Neuron (in vitro differentiated cells): ENCODE measurements at regions not wholly inside any gene's neighbourhood (a gene's known extent, or its start where the extent isn't known, plus 50 kb on each side); places are given as distances from the start of the nearest gene placed in this dataset.

Experiments used
- H2AFZ ChIP-seq: one replicate; pipeline ENCODE4 v1.6.1; 2013; ENCODE audit warnings: low read depth, mild to moderate bottlenecking, inconsistent platforms, low read length, moderate library complexity
- H3K27me3 ChIP-seq: one replicate; pipeline ENCODE4 v1.6.1; 2013; ENCODE audit warnings: low read length; ENCODE audit not compliant: insufficient read depth
- H3K36me3 ChIP-seq: one replicate; pipeline ENCODE4 v1.6.1; 2013; ENCODE audit warnings: low read length; ENCODE audit not compliant: insufficient read depth
- H3K4me1 ChIP-seq: one replicate; pipeline ENCODE4 v1.6.1; 2013; ENCODE audit warnings: low read length; ENCODE audit not compliant: insufficient read depth
- H3K4me3 ChIP-seq: 2 replicates; pipeline ENCODE4 v1.5.1; 2013; ENCODE audit warnings: mild to moderate bottlenecking, low read length, moderate library complexity
- H3K9me3 ChIP-seq: one replicate; pipeline ENCODE4 v1.6.1; 2013; ENCODE audit warnings: low read length

DNA sequence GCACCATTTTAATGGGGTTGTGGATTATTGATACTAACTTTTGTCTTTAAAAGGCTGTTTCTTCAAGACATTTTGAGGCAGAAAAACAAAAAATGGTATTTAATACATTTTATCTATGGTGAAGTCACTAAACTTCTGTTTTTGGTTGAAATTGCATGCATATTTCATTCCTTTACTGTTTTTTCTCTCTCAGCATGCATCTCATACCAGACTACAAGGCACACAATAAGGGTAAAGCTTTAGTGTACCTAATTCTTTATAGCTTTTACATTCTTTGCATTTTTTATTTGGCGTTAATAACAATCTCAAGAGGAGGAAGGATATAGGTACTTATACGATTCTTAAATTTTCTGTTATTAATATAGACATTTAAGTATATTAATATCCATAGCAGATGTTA lies 151.0 kb upstream of the DKK2 start:
- Histone ChIP-seq H3K27me3 (no peaks in the 10 kb centered on the region), H3K4me1 (no peaks in the 10 kb centered on the region), H3K36me3 (no peaks in the 10 kb centered on the region), H3K4me3 (no peak overlapping the region), H3K9me3 (no peaks in the 10 kb centered on the region), H2AFZ (no peak overlapping the region)

DNA sequence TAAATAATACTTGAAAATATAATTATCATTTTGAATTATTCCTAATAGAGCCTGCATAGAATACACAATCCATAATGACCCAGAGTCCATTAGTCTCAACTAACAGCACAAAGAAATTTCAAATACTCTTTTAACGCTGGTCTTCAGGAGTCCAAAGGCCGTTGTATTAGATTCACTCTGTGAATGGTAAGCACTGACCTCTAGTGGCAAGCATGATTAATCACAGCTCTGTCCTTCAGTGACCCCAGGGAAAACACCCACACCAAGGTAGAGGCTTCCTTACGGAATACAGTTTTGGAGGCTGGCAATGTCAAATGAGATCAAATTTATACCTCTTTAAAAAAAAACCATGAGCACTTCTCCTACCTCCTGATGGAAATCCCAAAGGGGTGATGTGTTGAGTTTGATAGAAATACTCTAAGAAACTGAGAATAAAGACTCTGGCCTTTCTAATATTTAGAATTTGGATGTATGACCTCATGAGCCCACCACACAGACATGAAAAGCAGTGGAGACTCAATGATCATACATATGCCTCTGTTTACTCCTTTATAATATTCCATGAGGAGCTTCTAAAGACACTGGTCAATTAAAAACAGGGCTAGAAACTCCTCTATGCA lies 147.2 kb upstream of the DKK2 start:
- H3K9me3 ChIP-seq: no peaks in the 10 kb centered on the region
- no peaks in the 10 kb centered on the region for H3K27me3 ChIP-seq
- H3K36me3 ChIP-seq: no peaks in the 10 kb centered on the region
- no peaks in the 10 kb centered on the region for H3K4me1 ChIP-seq
- no peak overlapping the region for H2AFZ ChIP-seq
- H3K4me3 ChIP-seq: no peak overlapping the region

DNA sequence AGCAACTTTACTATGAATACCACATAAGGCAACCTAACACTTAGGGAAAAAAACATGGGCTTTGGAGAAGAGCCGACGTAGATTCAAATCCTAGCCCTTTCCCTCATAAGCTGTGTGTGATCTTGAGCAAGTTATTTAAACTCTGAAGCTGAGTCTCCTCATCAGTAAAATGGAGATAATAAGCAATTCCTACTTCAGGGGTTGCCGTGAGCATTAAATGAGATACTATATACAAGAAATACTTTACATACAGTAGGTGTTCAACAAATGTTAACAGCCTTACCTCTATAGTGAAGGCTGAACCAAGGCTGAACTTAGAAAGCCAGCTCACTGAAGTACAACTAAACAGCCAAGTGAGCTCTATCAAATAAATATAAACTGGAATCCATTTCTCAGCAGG lies 146.2 kb upstream of the DKK2 start:
- no peak overlapping the region for H2AFZ ChIP-seq
- no peaks in the 10 kb centered on the region for H3K9me3 ChIP-seq
- no peaks in the 10 kb centered on the region for H3K36me3 ChIP-seq
- no peaks in the 10 kb centered on the region for H3K27me3 ChIP-seq
- no peaks in the 10 kb centered on the region for H3K4me1 ChIP-seq
- H3K4me3 ChIP-seq: no peak overlapping the region

DNA sequence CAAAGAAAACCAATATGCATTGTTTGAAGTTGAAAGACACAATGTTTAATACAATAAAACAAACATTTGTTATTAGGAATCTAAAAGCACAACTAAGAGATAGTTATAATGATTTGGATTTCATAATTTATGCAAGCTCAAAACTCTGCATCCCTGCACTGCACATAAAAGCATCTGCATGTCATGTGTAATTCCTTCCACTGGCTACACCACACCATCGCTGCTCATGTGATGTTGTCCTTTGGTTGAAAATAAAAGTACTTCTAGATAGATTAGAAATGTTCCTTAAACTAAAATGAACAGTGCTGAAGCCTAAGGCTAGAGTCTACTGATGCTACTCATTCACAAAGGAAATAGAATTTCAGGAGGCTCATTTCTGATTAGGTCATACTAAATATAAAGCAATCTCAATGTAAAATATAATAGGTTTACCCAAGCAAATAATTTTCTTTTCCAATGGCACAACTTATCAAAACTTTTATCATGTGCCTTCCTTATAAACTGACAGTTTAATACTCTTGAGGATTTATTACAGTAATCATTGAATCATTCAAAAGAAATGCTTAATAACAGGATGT lies 130.8 kb upstream of the DKK2 start:
- H3K9me3 ChIP-seq: no peaks in the 10 kb centered on the region
- H3K4me3 ChIP-seq: no peak overlapping the region
- no peak overlapping the region for H2AFZ ChIP-seq
- no peaks in the 10 kb centered on the region for H3K4me1 ChIP-seq
- no peaks in the 10 kb centered on the region for H3K27me3 ChIP-seq
- H3K36me3 ChIP-seq: no peaks in the 10 kb centered on the region

DNA sequence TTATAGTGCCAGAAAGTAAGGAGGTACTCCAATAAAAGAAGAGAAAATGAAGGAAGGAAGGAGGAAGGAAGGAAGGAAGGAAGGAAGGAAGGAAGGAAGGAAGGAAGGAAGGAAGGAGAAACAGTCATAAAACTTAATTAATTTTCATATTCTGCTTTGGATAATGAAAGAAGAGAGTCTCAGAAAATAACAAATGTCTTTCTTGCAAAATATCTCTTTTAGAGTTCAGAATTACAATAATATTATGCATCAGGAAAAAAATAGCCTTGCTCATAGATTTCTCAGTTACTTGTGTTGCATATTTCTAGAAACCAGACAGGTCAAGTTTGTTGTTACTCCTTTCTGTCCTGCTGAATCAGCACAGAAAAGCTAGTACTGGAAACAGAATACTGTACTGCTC lies 130.1 kb upstream of the DKK2 start:
- no peaks in the 10 kb centered on the region for H3K4me1 ChIP-seq

DNA sequence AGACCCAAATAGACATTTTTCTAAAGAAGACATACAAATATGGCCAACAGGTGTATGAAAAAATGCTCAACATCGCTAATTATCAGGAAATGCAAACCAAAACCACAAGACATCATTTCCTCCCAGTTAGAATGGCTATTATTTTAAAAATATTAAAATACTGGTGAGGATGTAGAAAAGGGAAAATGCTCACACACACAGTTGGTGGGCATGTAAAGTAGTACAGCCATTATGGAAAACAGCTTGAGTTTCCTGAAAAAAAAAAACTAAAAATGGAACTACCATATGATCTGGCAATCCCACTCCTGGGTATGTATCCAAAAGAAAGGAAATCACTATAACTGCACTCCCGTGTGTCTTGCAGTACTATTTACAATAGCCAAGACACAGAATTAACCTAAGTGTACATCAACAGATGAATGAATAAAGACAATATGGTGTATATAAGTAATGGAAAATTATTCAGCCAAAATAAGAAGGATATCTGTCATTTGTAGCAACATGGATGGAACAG lies 128.9 kb upstream of the DKK2 start:
- Histone ChIP-seq H3K27me3 (no peaks in the 10 kb centered on the region), H3K4me3 (no peak overlapping the region), H2AFZ (no peak overlapping the region), H3K4me1 (no peaks in the 10 kb centered on the region), H3K9me3 (no peaks in the 10 kb centered on the region), H3K36me3 (no peaks in the 10 kb centered on the region)

More for the DNA sequence above, 130.1 kb upstream of the DKK2 start:
- no peak overlapping the region for H3K4me3 ChIP-seq
- H3K36me3 ChIP-seq: no peaks in the 10 kb centered on the region
- no peak overlapping the region for H2AFZ ChIP-seq
- H3K9me3 ChIP-seq: no peaks in the 10 kb centered on the region
- no peaks in the 10 kb centered on the region for H3K27me3 ChIP-seq

DNA sequence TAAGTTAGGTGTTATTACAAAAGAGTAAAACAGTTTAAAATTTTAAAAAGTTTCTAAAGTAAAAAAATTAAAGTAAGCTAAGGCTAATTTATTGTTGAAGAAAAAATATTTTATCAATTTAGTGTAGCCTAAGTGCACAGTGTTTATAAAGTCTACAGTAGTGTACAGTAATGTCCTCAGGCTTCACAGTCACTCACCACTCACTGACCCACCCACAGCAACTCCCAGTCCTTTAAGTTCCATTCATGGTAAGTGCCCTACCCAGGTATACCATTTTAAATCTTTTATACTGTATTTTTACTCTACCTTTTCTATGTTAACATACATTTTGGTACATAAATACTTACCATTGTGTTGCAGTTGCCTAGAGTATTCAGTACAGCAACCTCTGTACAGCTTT lies 120.3 kb upstream of the DKK2 start:
- no peak overlapping the region for H3K4me3 ChIP-seq
- no peaks in the 10 kb centered on the region for H3K36me3 ChIP-seq
- no peak overlapping the region for H2AFZ ChIP-seq
- no peaks in the 10 kb centered on the region for H3K4me1 ChIP-seq
- H3K27me3 ChIP-seq: no peaks in the 10 kb centered on the region
- no peaks in the 10 kb centered on the region for H3K9me3 ChIP-seq

DNA sequence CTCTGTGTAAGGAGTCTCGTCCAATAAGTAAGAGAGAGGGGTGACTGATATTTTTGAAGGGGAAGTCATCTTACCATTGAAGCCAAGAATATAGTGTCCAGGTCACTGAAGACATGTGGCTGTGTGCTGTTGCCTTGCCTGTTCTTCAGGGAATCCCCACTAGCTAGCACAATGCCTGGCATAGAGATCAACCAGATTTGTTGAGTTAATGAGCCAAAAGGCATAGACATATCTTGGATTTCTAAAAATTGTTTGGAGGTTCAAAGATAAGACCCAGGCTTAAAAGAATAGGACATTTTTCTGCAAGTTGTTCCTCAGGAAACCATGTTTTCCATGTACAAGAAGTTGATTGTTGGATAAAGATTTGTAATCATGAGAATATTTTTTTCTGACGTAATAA lies 119.3 kb upstream of the DKK2 start:
- H3K27me3 ChIP-seq: no peaks in the 10 kb centered on the region
- H3K4me3 ChIP-seq: no peak overlapping the region
- H3K9me3 ChIP-seq: no peaks in the 10 kb centered on the region
- no peaks in the 10 kb centered on the region for H3K4me1 ChIP-seq
- no peaks in the 10 kb centered on the region for H3K36me3 ChIP-seq
- H2AFZ ChIP-seq: no peak overlapping the region

DNA sequence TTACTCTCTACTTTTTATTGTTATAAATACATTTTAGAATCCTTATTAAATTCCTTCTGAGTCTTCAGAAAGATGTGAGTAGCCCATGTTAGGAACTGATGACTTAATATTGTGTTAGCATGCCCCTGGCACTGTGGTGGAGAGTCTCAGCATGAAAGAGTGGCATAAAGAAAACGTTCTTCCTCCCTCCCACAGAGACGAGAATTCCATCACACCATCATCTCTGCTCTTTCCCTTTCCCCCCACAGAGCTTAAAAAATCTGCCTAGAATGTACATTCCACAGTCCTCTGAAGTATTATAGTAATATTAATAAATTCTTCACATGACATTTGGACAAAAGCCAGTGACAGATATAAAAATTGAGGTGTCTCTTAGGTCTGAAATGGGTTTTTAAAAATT lies 117.8 kb upstream of the DKK2 start:
- H2AFZ ChIP-seq: no peak overlapping the region
- H3K4me1 ChIP-seq: no peaks in the 10 kb centered on the region
- H3K9me3 ChIP-seq: no peaks in the 10 kb centered on the region
- H3K4me3 ChIP-seq: no peak overlapping the region
- no peaks in the 10 kb centered on the region for H3K27me3 ChIP-seq
- H3K36me3 ChIP-seq: no peaks in the 10 kb centered on the region

DNA sequence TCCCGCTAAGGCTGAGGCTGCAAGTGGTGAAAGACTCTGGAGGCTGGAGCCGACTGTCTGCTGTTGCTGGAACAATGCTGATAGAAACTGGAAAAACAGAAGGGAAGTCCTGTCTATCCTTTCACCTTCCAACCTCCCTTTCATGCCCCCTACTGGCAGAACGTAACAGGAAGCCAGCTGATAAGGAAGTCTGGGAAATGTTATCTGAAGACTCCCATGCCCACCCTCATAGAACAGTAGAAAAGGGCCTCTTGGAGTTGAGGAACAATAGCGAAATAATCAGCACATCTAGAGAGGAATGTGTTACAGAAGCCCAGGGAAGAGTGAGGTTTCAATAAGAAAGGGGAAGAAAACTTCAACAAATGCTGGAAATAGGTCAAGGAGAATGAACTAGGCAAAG lies 117.1 kb upstream of the DKK2 start:
- Histone ChIP-seq H3K4me1 (no peaks in the 10 kb centered on the region), H3K4me3 (no peak overlapping the region), H3K36me3 (no peaks in the 10 kb centered on the region), H2AFZ (no peak overlapping the region), H3K9me3 (no peaks in the 10 kb centered on the region), H3K27me3 (no peaks in the 10 kb centered on the region)

DNA sequence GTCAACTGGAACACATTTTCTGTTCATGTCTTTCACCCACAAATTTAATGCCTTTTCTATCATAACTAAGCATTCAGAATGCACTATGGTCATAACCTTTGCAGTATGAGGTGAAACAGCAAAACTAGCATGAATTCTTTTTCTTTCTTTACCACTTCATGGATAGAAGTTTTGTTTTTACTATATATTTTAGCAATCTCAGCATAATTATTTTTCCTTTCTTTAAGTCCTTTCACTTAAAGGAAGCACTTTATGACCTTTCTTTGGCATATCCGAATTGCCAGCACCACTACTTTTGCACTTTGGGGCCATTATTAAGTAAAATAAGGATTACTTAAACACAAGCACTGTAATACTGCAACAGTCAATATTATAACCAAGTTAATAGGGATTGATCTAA lies 115.1 kb upstream of the DKK2 start:
- no peak overlapping the region for H2AFZ ChIP-seq
- no peaks in the 10 kb centered on the region for H3K4me1 ChIP-seq
- H3K4me3 ChIP-seq: no peak overlapping the region
- H3K9me3 ChIP-seq: no peaks in the 10 kb centered on the region
- H3K36me3 ChIP-seq: no peaks in the 10 kb centered on the region
- no peaks in the 10 kb centered on the region for H3K27me3 ChIP-seq

DNA sequence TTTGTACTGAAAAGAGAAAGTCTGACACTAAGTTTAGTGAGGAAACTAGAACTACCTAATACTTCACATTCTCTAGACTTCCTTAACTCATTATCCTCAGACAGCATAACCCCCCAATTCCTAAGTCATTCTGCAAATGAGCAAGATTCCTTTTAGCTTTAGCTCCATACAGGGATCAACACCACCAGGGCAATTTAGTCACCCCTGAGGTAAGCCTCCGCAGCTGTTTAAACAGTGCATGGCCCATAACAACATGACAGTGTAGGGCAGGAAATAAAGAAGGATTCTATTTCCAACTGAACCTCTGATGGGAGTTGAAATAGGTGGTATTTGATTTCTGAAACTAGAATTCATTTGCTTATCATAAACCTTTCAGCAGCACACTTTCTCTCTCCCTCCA lies 112.8 kb upstream of the DKK2 start:
- H2AFZ ChIP-seq: no peak overlapping the region
- H3K9me3 ChIP-seq: no peaks in the 10 kb centered on the region
- H3K36me3 ChIP-seq: no peaks in the 10 kb centered on the region
- no peaks in the 10 kb centered on the region for H3K4me1 ChIP-seq
- H3K27me3 ChIP-seq: no peaks in the 10 kb centered on the region
- H3K4me3 ChIP-seq: no peak overlapping the region

DNA sequence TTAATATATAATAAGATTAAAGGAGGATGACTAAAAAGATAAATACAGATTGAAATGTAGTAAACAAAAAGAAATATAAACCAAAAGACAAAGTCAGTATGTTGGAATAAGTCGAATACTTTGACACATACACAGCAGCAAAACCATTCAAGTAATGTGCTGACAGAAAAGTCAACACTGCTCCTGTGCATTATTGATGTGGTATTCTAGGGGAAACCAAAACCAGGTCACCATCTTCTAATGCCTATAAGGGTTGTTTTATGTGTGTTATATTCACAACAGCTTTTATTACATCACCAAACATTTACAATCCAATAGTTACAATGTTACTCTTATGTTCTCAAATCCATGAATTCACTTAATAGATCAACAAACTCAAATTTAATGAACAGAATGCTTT lies 111.8 kb upstream of the DKK2 start:
- no peaks in the 10 kb centered on the region for H3K9me3 ChIP-seq
- H3K36me3 ChIP-seq: no peaks in the 10 kb centered on the region
- H3K27me3 ChIP-seq: no peaks in the 10 kb centered on the region
- H2AFZ ChIP-seq: no peak overlapping the region
- H3K4me1 ChIP-seq: no peaks in the 10 kb centered on the region
- H3K4me3 ChIP-seq: no peak overlapping the region

DNA sequence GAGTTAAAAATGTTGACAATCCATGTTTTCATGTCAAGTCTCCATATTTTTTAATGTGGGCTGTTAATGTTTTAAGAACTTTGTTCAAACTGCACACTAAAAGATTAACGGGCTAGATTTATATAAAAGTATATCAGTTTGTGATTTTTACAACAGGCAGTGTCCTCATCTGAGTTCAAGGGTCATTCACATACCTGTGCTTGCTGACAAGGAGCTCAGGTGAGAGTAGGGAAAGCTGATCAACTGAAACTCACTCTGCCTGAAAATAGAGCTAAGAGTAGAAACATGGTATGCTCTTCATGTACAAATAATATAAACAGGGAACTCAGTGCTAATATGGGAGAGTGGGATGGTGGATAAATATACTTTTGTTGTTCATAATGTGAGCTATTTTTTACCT lies 102.3 kb upstream of the DKK2 start:
- H3K9me3 ChIP-seq: no peaks in the 10 kb centered on the region
- no peaks in the 10 kb centered on the region for H3K36me3 ChIP-seq
- no peak overlapping the region for H3K4me3 ChIP-seq
- no peaks in the 10 kb centered on the region for H3K27me3 ChIP-seq
- no peak overlapping the region for H2AFZ ChIP-seq
- no peaks in the 10 kb centered on the region for H3K4me1 ChIP-seq
